NCI-H2107 treated with DMSO at 0.1 percent for 48 hours (cell line): ENCODE measurements at regions not wholly inside any gene's neighbourhood (a gene's known extent, or its start where the extent isn't known, plus 50 kb on each side); places are given as distances from the start of the nearest gene placed in this dataset.

Experiments
- DNase-seq: peaks from one replicate; lab custom pipeline; 2025; ENCODE audit not compliant: unreplicated experiment; lab: John Stamatoyannopoulos, UW

GRCh38 chr2:16466133-16466820 lies 199.4 kb downstream of the CYRIA start:
- no peak for DNase-seq

- DNase-seq = no peak
Measured at GRCh38 chr2:16464641-16465040, 201.0 kb downstream of the CYRIA start.

- no peak for DNase-seq
Measured at GRCh38 chr2:16462958-16463357, 202.7 kb downstream of the CYRIA start.

GRCh38 chr2:16461672-16462071 lies 204.0 kb downstream of the CYRIA start:
- DNase-seq = no peak

GRCh38 chr2:16459606-16460005 lies 206.0 kb downstream of the CYRIA start:
- no peak for DNase-seq

- DNase-seq = no peak
Measured at GRCh38 chr2:16454621-16455020, 211.0 kb downstream of the CYRIA start.

- DNase-seq = no peak
Measured at GRCh38 chr2:16452123-16452522, 213.5 kb downstream of the CYRIA start.

GRCh38 chr2:16446706-16447105 lies 218.9 kb downstream of the CYRIA start:
- no peak for DNase-seq

GRCh38 chr2:16442971-16443370 lies 222.7 kb downstream of the CYRIA start:
- DNase-seq = no peak

GRCh38 chr2:16441431-16441830 lies 224.2 kb downstream of the CYRIA start:
- no peak for DNase-seq

- DNase-seq = no peak
Measured at GRCh38 chr2:16440898-16441297, 224.7 kb downstream of the CYRIA start.

- no peak for DNase-seq
Measured at GRCh38 chr2:16438613-16439321, 226.9 kb downstream of the CYRIA start.

- no peak for DNase-seq
Measured at GRCh38 chr2:16437189-16437588, 228.4 kb downstream of the CYRIA start.

GRCh38 chr2:16434393-16434792 lies 231.2 kb downstream of the CYRIA start:
- no peak for DNase-seq

- no peak for DNase-seq
Measured at GRCh38 chr2:16430846-16431245, 234.8 kb downstream of the CYRIA start.

GRCh38 chr2:16429431-16430145 lies 236.0 kb downstream of the CYRIA start:
- DNase-seq = no peak

GRCh38 chr2:16429002-16429401 lies 236.6 kb downstream of the CYRIA start:
- no peak for DNase-seq

- no peak for DNase-seq
Measured at GRCh38 chr2:16425462-16426336, 239.9 kb downstream of the CYRIA start.

- DNase-seq = no peak
Measured at GRCh38 chr2:16420421-16420820, 245.2 kb downstream of the CYRIA start.

GRCh38 chr2:16417726-16418125 lies 247.9 kb downstream of the CYRIA start:
- no peak for DNase-seq

- DNase-seq = no peak
Measured at GRCh38 chr2:16416651-16417050, 249.0 kb downstream of the CYRIA start.
